BLaER1 (cell line): ENCODE measurements at regions not wholly inside any gene's neighbourhood (a gene's known extent, or its start where the extent isn't known, plus 50 kb on each side); places are given as distances from the start of the nearest gene placed in this dataset.
"Not testable (repeated sequence)": the region's sequence is repeated elsewhere in the genome, so short reads cannot be mapped to it uniquely, and the experiment has no call there.

ENCODE experiments used
- H3K27ac ChIP-seq: shearing (Covaris generic); formaldehyde crosslinking; 2 replicates; pipeline ENCODE4 v1.8.1; 2022
- H3K27me3 ChIP-seq: shearing (Covaris generic); formaldehyde crosslinking; 2 replicates; pipeline ENCODE4 v1.8.1; 2022
- H3K36me3 ChIP-seq: shearing (Covaris generic); formaldehyde crosslinking; 2 replicates; pipeline ENCODE4 v1.8.1; 2022
- H3K4me1 ChIP-seq: shearing (Covaris generic); formaldehyde crosslinking; 2 replicates; pipeline ENCODE4 v1.8.1; 2022
- H3K4me2 ChIP-seq: shearing (Covaris generic); formaldehyde crosslinking; 2 replicates; pipeline ENCODE4 v1.8.1; 2022
- H3K4me3 ChIP-seq: shearing (Covaris generic); formaldehyde crosslinking; 2 replicates; pipeline ENCODE4 v1.8.1; 2022
- H3K9ac ChIP-seq: shearing (Covaris generic); formaldehyde crosslinking; 2 replicates; pipeline ENCODE4 v1.8.1; 2022
- H3K9me3 ChIP-seq: shearing (Covaris generic); formaldehyde crosslinking; 2 replicates; pipeline ENCODE4 v1.8.1; 2022
- H4K20me1 ChIP-seq: shearing (Covaris generic); formaldehyde crosslinking; 2 replicates; pipeline ENCODE4 v1.8.1; 2022
- Cebpa-rat ChIP-seq: shearing (Covaris generic); IDR thresholded peaks from 2 replicates; pipeline ENCODE4 v1.8.1; 2022

GRCh38 chr2:149690825-149691224 is 103.2 kb upstream of the MMADHC start:
- no peaks in the 10 kb centered on the region for H4K20me1 ChIP-seq
- H3K4me3 ChIP-seq: no peak overlapping the region
- H3K9me3 ChIP-seq: no peaks in the 10 kb centered on the region
- TF ChIP-seq Cebpa-rat: no peak
- no peaks in the 10 kb centered on the region for H3K36me3 ChIP-seq
- no peak overlapping the region for H3K9ac ChIP-seq
- no peak overlapping the region for H3K27ac ChIP-seq
- H3K4me1 ChIP-seq: no peaks in the 10 kb centered on the region
- H3K27me3 ChIP-seq: no peaks in the 10 kb centered on the region
- no peak overlapping the region for H3K4me2 ChIP-seq

GRCh38 chr2:149687052-149687427 is 99.5 kb upstream of the MMADHC start:
- Histone ChIP-seq H3K9ac (no peak overlapping the region), H4K20me1 (no peaks in the 10 kb centered on the region), H3K4me1 (no peaks in the 10 kb centered on the region), H3K9me3 (no peaks in the 10 kb centered on the region), H3K4me3 (no peak overlapping the region), H3K4me2 (no peak overlapping the region), H3K27ac (no peak overlapping the region), H3K27me3 (no peaks in the 10 kb centered on the region), H3K36me3 (no peaks in the 10 kb centered on the region)
- no peak for TF ChIP-seq Cebpa-rat

- Histone ChIP-seq H3K9me3 (no peaks in the 10 kb centered on the region), H3K36me3 (no peaks in the 10 kb centered on the region), H3K9ac (no peak overlapping the region), H3K27me3 (no peaks in the 10 kb centered on the region), H3K27ac (no peak overlapping the region), H3K4me3 (no peak overlapping the region), H4K20me1 (no peaks in the 10 kb centered on the region), H3K4me1 (no peaks in the 10 kb centered on the region), H3K4me2 (no peak overlapping the region)
- no peak for TF ChIP-seq Cebpa-rat
Measured at GRCh38 chr2:149686136-149687051, 98.8 kb upstream of the MMADHC start.

- H3K27me3 ChIP-seq, H3K4me2 ChIP-seq, H3K9me3 ChIP-seq, H3K4me1 ChIP-seq, H3K9ac ChIP-seq, H3K4me3 ChIP-seq, H4K20me1 ChIP-seq, H3K27ac ChIP-seq, H3K36me3 ChIP-seq: not testable (repeated sequence)
Measured at GRCh38 chr2:149685401-149685800, 97.8 kb upstream of the MMADHC start.

GRCh38 chr2:149679286-149679685 is 91.7 kb upstream of the MMADHC start:
- Histone ChIP-seq H3K27me3 (no peaks in the 10 kb centered on the region), H4K20me1 (no peaks in the 10 kb centered on the region), H3K27ac (no peak overlapping the region), H3K4me1 (no peaks in the 10 kb centered on the region), H3K9ac (no peak overlapping the region), H3K4me2 (no peak overlapping the region), H3K36me3 (no peaks in the 10 kb centered on the region), H3K4me3 (no peak overlapping the region), H3K9me3 (no peaks in the 10 kb centered on the region)
- TF ChIP-seq Cebpa-rat: no peak

- Histone ChIP-seq H3K4me3 (no peak overlapping the region), H3K4me2 (no peak overlapping the region)
- no peak for TF ChIP-seq Cebpa-rat
Measured at GRCh38 chr2:149677416-149677815, 89.8 kb upstream of the MMADHC start.

GRCh38 chr2:149670086-149670485 is 82.5 kb upstream of the MMADHC start:
- H3K27me3 ChIP-seq: no peaks in the 10 kb centered on the region
- H3K4me3 ChIP-seq: no peak overlapping the region
- no peak overlapping the region for H3K4me2 ChIP-seq
- H3K27ac ChIP-seq: no peak overlapping the region
- H3K9ac ChIP-seq: no peak overlapping the region
- H3K4me1 ChIP-seq: no peaks in the 10 kb centered on the region
- H3K9me3 ChIP-seq: no peaks in the 10 kb centered on the region
- no peaks in the 10 kb centered on the region for H3K36me3 ChIP-seq
- no peaks in the 10 kb centered on the region for H4K20me1 ChIP-seq
- no peak for TF ChIP-seq Cebpa-rat

More at GRCh38 chr2:149677416-149677815, 89.8 kb upstream of the MMADHC start:
- H3K36me3 ChIP-seq: no peaks in the 10 kb centered on the region
- no peak overlapping the region for H3K27ac ChIP-seq
- no peaks in the 10 kb centered on the region for H3K27me3 ChIP-seq
- no peaks in the 10 kb centered on the region for H3K4me1 ChIP-seq
- H3K9ac ChIP-seq: no peak overlapping the region
- H3K9me3 ChIP-seq: no peaks in the 10 kb centered on the region
- H4K20me1 ChIP-seq: no peaks in the 10 kb centered on the region

- Histone ChIP-seq H3K36me3 (no peaks in the 10 kb centered on the region), H3K9me3 (no peaks in the 10 kb centered on the region), H3K4me2 (no peak overlapping the region), H3K4me3 (no peak overlapping the region), H3K4me1 (no peaks in the 10 kb centered on the region), H4K20me1 (no peaks in the 10 kb centered on the region), H3K27me3 (no peaks in the 10 kb centered on the region), H3K9ac (no peak overlapping the region), H3K27ac (no peak overlapping the region)
- no peak for TF ChIP-seq Cebpa-rat
Measured at GRCh38 chr2:149666809-149667320, 79.3 kb upstream of the MMADHC start.

GRCh38 chr2:149664896-149665295 is 77.3 kb upstream of the MMADHC start:
- H3K27ac ChIP-seq: no peak overlapping the region
- H3K4me3 ChIP-seq: no peak overlapping the region
- no peak overlapping the region for H3K4me2 ChIP-seq
- no peak for TF ChIP-seq Cebpa-rat
- no peak overlapping the region for H3K9ac ChIP-seq
- H4K20me1 ChIP-seq: no peaks in the 10 kb centered on the region
- H3K4me1 ChIP-seq: no peaks in the 10 kb centered on the region
- no peaks in the 10 kb centered on the region for H3K27me3 ChIP-seq
- no peaks in the 10 kb centered on the region for H3K36me3 ChIP-seq
- no peaks in the 10 kb centered on the region for H3K9me3 ChIP-seq

GRCh38 chr2:149662556-149662955 is 75.0 kb upstream of the MMADHC start:
- Histone ChIP-seq H3K27ac (no peak overlapping the region), H3K4me3 (no peak overlapping the region), H3K36me3 (no peaks in the 10 kb centered on the region), H3K4me1 (no peaks in the 10 kb centered on the region), H3K4me2 (no peak overlapping the region), H3K9me3 (no peaks in the 10 kb centered on the region), H3K27me3 (no peaks in the 10 kb centered on the region), H3K9ac (no peak overlapping the region), H4K20me1 (no peaks in the 10 kb centered on the region)
- no peak for TF ChIP-seq Cebpa-rat
